Ishikawa (cell line): ENCODE measurements at regions not wholly inside any gene's neighbourhood (a gene's known extent, or its start where the extent isn't known, plus 50 kb on each side); places are given as distances from the start of the nearest gene placed in this dataset.

Experiments used
- CEBPB ChIP-seq: IDR thresholded peaks from 2 replicates; pipeline ENCODE4 v1.6.1; 2012
- CREB1 ChIP-seq: IDR thresholded peaks from 2 replicates; pipeline ENCODE4 v1.6.1; 2012; ENCODE audit warnings: low read depth
- EGR1 ChIP-seq: IDR thresholded peaks from 2 replicates; pipeline ENCODE4 v1.6.1; 2012
- FOXM1 ChIP-seq: IDR thresholded peaks from 2 replicates; pipeline ENCODE4 v1.6.1; 2012; ENCODE audit warnings: low read depth, borderline replicate concordance
- RAD21 ChIP-seq: IDR thresholded peaks from 2 replicates; pipeline ENCODE4 v1.6.1; 2012; ENCODE audit warnings: low read depth
- TEAD4 ChIP-seq: IDR thresholded peaks from 2 replicates; pipeline ENCODE4 v1.6.1; 2012
- YY1 ChIP-seq: IDR thresholded peaks from 2 replicates; pipeline ENCODE4 v1.6.1; 2012; ENCODE audit warnings: low read depth
- ZBTB7A ChIP-seq: IDR thresholded peaks from 2 replicates; pipeline ENCODE4 v1.6.1; 2012; ENCODE audit warnings: low read depth
- TF ChIP-seq, protein P1 (sequence below): IDR thresholded peaks from 2 replicates; pipeline ENCODE4 v1.6.1; 2012

DNA sequence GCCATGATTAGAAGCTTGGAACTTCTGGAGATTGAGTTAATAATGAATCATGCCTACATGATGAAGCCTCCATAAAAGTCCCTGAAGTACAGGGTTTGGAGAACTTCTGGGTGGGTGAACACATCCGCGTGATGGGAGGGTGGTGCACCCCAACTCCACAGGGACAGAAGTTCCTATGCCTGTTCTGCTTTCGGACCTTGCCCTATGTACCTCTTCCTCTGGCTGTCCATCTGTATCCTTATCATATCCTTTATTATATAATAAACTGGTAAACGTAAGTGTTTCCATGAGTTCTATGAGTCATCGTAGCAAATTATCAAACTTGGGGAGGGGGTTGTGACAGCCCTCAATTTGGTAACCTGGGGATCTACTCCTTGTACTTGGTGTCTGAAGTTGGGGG is 60.2 kb downstream of the ADM start:
- TF ChIP-seq CEBPB (no peak), EGR1 (no peak), ZBTB7A (no peak), CREB1 (no peak), YY1 (no peak), FOXM1 (no peak), RAD21 (no peak), TEAD4 (no peak)
- TF ChIP-seq, protein P1, sequence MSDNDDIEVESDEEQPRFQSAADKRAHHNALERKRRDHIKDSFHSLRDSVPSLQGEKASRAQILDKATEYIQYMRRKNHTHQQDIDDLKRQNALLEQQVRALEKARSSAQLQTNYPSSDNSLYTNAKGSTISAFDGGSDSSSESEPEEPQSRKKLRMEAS, result no peak
